IMR-90 (cell line): ENCODE measurements at regions not wholly inside any gene's neighbourhood (a gene's known extent, or its start where the extent isn't known, plus 50 kb on each side); places are given as distances from the start of the nearest gene placed in this dataset.

Experiments
- ATAC-seq: fragments of 200-7000 bp; cut with Tn5 transposase; 2 replicates; pipeline ENCODE4 v1.9.1; 2020; ENCODE audit warnings: low read depth, mild to moderate bottlenecking, moderate library complexity
- BruUV-seq: library from RNA; stranded (reverse); fragments of 400-500 nt; replicated peaks from 2 replicates; lab custom pipeline; 2021; lab: Mats Ljungman, UMichigan
- CTCF ChIA-PET: fragments of 300-600 bp; formaldehyde crosslinking; extraction: SDS; loops from one replicate; lab custom pipeline; 2021; ENCODE audit warnings: antibody characterized with exemption; lab: Yijun Ruan, JAX
- POLR2A ChIA-PET: fragments of 300-600 bp; sonication (Branson Sonifier 250); formaldehyde crosslinking; loops from one replicate; lab custom pipeline; 2022; ENCODE audit warnings: antibody characterized with exemption; ENCODE audit not compliant: unreplicated experiment; lab: Charles Lee
- DNase-seq: peaks from one replicate; pipeline ENCODE4 v3.0.0; 2013
- H2AFZ ChIP-seq: replicated peaks from 2 replicates; pipeline ENCODE3; 2013; ENCODE audit warnings: low read length, mild to moderate bottlenecking; ENCODE audit not compliant: poor library complexity
- H2AK5ac ChIP-seq: 2 replicates; pipeline ENCODE4 v1.6.1; 2013; ENCODE audit warnings: low read depth, low read length, inconsistent platforms
- H2AK9ac ChIP-seq: replicated peaks from 2 replicates; pipeline ENCODE3; 2013; ENCODE audit warnings: mild to moderate bottlenecking, low read depth, low read length, moderate library complexity; ENCODE audit not compliant: poor library complexity
- H2BK120ac ChIP-seq: 2 replicates; pipeline ENCODE4 v1.6.1; 2013; ENCODE audit warnings: low read depth, low read length, inconsistent platforms
- H2BK15ac ChIP-seq: 3 replicates; pipeline ENCODE4 v1.6.1; 2013; ENCODE audit warnings: low read depth, low read length, inconsistent platforms
- H2BK20ac ChIP-seq: 2 replicates; pipeline ENCODE4 v1.6.1; 2013; ENCODE audit warnings: low read depth, mild to moderate bottlenecking, inconsistent platforms, low read length, moderate library complexity
- H2BK5ac ChIP-seq: 2 replicates; pipeline ENCODE4 v1.6.1; 2013; ENCODE audit warnings: mild to moderate bottlenecking, low read depth, low read length, inconsistent platforms; ENCODE audit not compliant: poor library complexity, severe bottlenecking
- H3K14ac ChIP-seq: replicated peaks from 2 replicates; pipeline ENCODE4 v1.6.1; 2013; ENCODE audit warnings: low read depth, low read length, inconsistent platforms
- H3K18ac ChIP-seq: 2 replicates; pipeline ENCODE4 v1.6.1; 2013; ENCODE audit warnings: low read depth, low read length, control low read depth
- H3K23ac ChIP-seq: 2 replicates; pipeline ENCODE4 v1.6.1; 2013; ENCODE audit warnings: low read depth, low read length, inconsistent platforms
- H3K27ac ChIP-seq: 2 replicates; pipeline ENCODE4 v1.5.1; 2013; ENCODE audit warnings: mild to moderate bottlenecking, control low read depth, low read length; ENCODE audit not compliant: insufficient read depth
- H3K27me3 ChIP-seq: 2 replicates; pipeline ENCODE4 v1.6.1; 2013; ENCODE audit warnings: low read length; ENCODE audit not compliant: control insufficient read depth, insufficient read depth
- H3K36me3 ChIP-seq: 2 replicates; pipeline ENCODE4 v1.6.1; 2013; ENCODE audit warnings: low read length, mixed read lengths; ENCODE audit not compliant: control insufficient read depth, insufficient read depth
- H3K4ac ChIP-seq: 2 replicates; pipeline ENCODE4 v1.6.1; 2013; ENCODE audit warnings: low read depth, low read length, inconsistent platforms
- H3K4me1 ChIP-seq: 2 replicates; pipeline ENCODE4 v1.6.1; 2013; ENCODE audit warnings: low read length, mixed read lengths; ENCODE audit not compliant: control insufficient read depth, insufficient read depth
- H3K4me2 ChIP-seq: 2 replicates; pipeline ENCODE4 v1.6.1; 2013; ENCODE audit warnings: low read depth, mild to moderate bottlenecking, control low read depth, low read length, moderate library complexity
- H3K4me3 ChIP-seq: 2 replicates; pipeline ENCODE4 v1.5.1; 2013; ENCODE audit warnings: low read depth, mild to moderate bottlenecking, control low read depth, low read length, moderate library complexity; ENCODE audit not compliant: insufficient read depth
- H3K56ac ChIP-seq: 2 replicates; pipeline ENCODE4 v1.6.1; 2013; ENCODE audit warnings: low read length, inconsistent platforms; ENCODE audit not compliant: insufficient read depth; ENCODE audit errors: extremely low read depth
- H3K79me1 ChIP-seq, 2 experiments: 2 replicates each; pipeline ENCODE4 v1.6.1; 2013; ENCODE audit warnings: low read length in 2 of 2, inconsistent platforms in 1 of 2, low read depth in 1 of 2
- H3K9ac ChIP-seq: 2 replicates; pipeline ENCODE4 v1.6.1; 2013; ENCODE audit warnings: low read depth, low read length, control low read depth
- H3K9me1 ChIP-seq: 2 replicates; pipeline ENCODE4 v1.6.1; 2013; ENCODE audit warnings: low read length, inconsistent platforms; ENCODE audit not compliant: insufficient read depth
- H3K9me3 ChIP-seq: 2 replicates; pipeline ENCODE4 v1.6.1; 2013; ENCODE audit warnings: low read length; ENCODE audit not compliant: control insufficient read depth, insufficient read depth
- H4K20me1 ChIP-seq: 2 replicates; pipeline ENCODE4 v1.6.1; 2013; ENCODE audit warnings: low read length, inconsistent platforms; ENCODE audit not compliant: insufficient read depth
- H4K5ac ChIP-seq: 2 replicates; pipeline ENCODE4 v1.6.1; 2013; ENCODE audit warnings: mild to moderate bottlenecking, low read depth, low read length, control low read depth
- H4K8ac ChIP-seq, 2 experiments: 2 replicates each; pipeline ENCODE4 v1.6.1; 2013; ENCODE audit warnings: low read depth in 2 of 2, low read length in 2 of 2, control low read depth in 1 of 2, inconsistent platforms in 1 of 2
- H4K91ac ChIP-seq: 2 replicates; pipeline ENCODE4 v1.6.1; 2013; ENCODE audit warnings: low read depth, low read length, inconsistent platforms; ENCODE audit not compliant: insufficient read depth
- BHLHE40 ChIP-seq: fragments of 150-350 bp; IDR thresholded peaks from 2 replicates; pipeline ENCODE4 v1.6.1; 2016; ENCODE audit warnings: mild to moderate bottlenecking, low read depth, low read length
- FOS ChIP-seq: fragments of 150-350 bp; IDR thresholded peaks from 2 replicates; pipeline ENCODE4 v1.6.1; 2016; ENCODE audit warnings: low read depth, low read length
- WGBS, 2 experiments: methylation state at CpG; one replicate each; pipeline versions ENCODE4 v1.1.5 to v1.1.7; 2013; ENCODE audit warnings: missing lambda C conversion rate in 2 of 2; ENCODE audit not compliant: insufficient read length in 1 of 2; ENCODE audit errors: extremely low coverage in 2 of 2; 5-methylcytosine and 5-hydroxymethylcytosine counted together
- dilution Hi-C: fragments of 300-500 bp; cut with HindIII; formaldehyde crosslinking; loops from one replicate; pipeline ENCODE4 v1.14.3; 2018; ENCODE audit warnings: low sequenced_read_pairs; ENCODE audit not compliant: unreplicated experiment
- in situ Hi-C: fragments of 300-500 bp; cut with MboI; formaldehyde crosslinking; loops from 3 replicates; pipeline ENCODE4 v1.14.3; 2019; ENCODE audit warnings: low sequenced_read_pairs, inconsistent platforms, mixed read lengths
- intact Hi-C: fragments of 100-400 bp; cut with micrococcal nuclease; formaldehyde crosslinking; loops from 2 replicates; pipeline ENCODE4 v1.10.0; 2022

DNA sequence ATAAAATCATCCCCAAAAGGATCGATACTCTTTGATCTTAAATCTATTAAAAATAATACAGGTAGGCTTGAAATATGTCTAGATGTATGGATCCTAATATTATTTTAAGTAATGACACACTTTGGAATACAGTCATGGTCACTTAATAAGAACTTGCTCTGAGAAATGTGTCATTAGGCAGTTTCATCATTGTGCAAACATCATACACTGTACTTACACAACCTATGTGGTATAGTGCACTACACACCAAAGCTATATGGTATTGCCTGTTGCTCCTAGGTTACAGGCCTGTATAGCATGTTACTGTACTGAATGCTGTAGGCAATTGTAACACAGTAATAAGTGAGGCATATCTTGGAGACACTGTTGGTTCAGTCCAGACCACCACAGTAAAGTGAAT is 307.1 kb downstream of the RAP2B start:
- Histone ChIP-seq H2BK120ac (no peak overlapping the region), H3K27ac (no peak overlapping the region), H3K79me1 (no peaks in the 10 kb centered on the region), H2AK9ac (no peak overlapping the region), H4K91ac (no peak overlapping the region), H4K20me1 (no peaks in the 10 kb centered on the region), H2AK5ac (no peak overlapping the region), H3K23ac (no peak overlapping the region), H4K8ac (no peak overlapping the region), H3K4ac (no peak overlapping the region), H3K9ac (no peak overlapping the region), H3K4me2 (no peak overlapping the region), H2AFZ (no peak overlapping the region), H2BK15ac (no peak overlapping the region), H4K5ac (no peak overlapping the region), H3K4me3 (no peak overlapping the region), H3K36me3 (no peaks in the 10 kb centered on the region), H3K14ac (no peak overlapping the region), H3K4me1 (no peaks in the 10 kb centered on the region), H3K9me1 (no peaks in the 10 kb centered on the region), H3K9me3 (no peaks in the 10 kb centered on the region), H3K18ac (no peak overlapping the region), H2BK20ac (no peak overlapping the region), H3K56ac (no peak overlapping the region), H3K27me3 (no peaks in the 10 kb centered on the region), H2BK5ac (no peak overlapping the region)
- in situ Hi-C loops: no loop called here
- TF ChIP-seq FOS: no peak
- no peak for TF ChIP-seq BHLHE40
- no CpG with 5 or more reads among the region's 1 CpG for WGBS, 2 experiments
- BruUV-seq: no TSS peak
- ChIA-PET CTCF (no interaction called here), POLR2A (no interaction called here)
- intact Hi-C loops: no loop called here
- dilution Hi-C loops: no loop called here
- DNase-seq: no peak
- no peak for ATAC-seq
